ENCODE measurements at regions not wholly inside any gene's neighbourhood (a gene's known extent, or its start where the extent isn't known, plus 50 kb on each side); places are given as distances from the start of the nearest gene placed in this dataset.
A peak's percentile ranks its signal among the peaks of the same experiment; 100 is the strongest.

DNA sequence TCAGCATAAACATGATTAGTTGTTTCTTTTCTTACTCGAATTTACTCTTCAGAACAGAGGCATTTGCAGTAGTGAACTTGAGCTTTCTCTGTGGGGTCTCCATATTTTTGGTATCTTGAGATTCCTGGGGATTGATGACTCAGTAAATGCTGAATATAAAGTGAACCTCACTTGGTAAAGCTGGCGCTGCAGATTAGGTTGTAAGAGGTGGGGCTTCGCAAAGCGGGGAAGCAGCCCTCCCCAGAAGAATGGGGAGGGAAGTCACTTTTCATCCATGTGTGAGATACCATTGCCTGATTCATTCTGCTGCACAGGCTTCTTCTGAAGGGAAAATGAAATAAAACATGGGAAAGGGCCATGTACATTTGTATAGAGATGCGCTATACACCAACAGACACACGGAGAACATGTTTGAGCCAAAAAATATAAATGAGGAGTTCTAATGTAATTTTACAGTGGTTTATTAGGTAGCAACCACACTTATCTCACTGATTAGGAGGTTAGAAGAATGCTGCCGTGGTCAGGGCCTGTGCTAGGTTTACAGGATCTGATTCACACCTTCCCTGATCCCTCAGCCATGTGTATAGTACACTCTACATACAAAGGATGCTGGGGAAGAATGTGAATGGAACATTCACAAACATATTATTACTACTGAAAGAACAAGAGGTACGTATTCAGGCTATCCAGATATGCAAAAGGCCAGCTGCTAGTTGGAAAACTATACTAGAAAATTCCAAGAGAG lies 63.5 kb downstream of the DNTTIP2 start:
- intact Hi-C loops (cut with micrococcal nuclease; ENCODE audit: unreplicated experiment), result loop anchor here (2.0 kb wide), 1 partner anchor 377 kb away; no protein-coding TSS in a partner anchor
- H3K27ac Mint-ChIP-seq (ENCODE audit: unreplicated experiment), result no peak overlapping the region
- no peak for DNase-seq
- peaks cover 11% of the 10 kb centered on the region for H3K4me1 Mint-ChIP-seq (ENCODE audit: low read depth, unreplicated experiment)
- no peaks in the 10 kb centered on the region for H3K36me3 Mint-ChIP-seq (ENCODE audit: insufficient read depth, unreplicated experiment)
- CTCF ChIA-PET, result interaction anchor here (5.3 kb wide), 1 partner anchor 185 kb away, joined by 125 read pairs; no protein-coding TSS in a partner anchor
- H3K4me3 Mint-ChIP-seq (ENCODE audit: low read depth, unreplicated experiment), result no peak overlapping the region
- TF ChIP-seq, protein P1, sequence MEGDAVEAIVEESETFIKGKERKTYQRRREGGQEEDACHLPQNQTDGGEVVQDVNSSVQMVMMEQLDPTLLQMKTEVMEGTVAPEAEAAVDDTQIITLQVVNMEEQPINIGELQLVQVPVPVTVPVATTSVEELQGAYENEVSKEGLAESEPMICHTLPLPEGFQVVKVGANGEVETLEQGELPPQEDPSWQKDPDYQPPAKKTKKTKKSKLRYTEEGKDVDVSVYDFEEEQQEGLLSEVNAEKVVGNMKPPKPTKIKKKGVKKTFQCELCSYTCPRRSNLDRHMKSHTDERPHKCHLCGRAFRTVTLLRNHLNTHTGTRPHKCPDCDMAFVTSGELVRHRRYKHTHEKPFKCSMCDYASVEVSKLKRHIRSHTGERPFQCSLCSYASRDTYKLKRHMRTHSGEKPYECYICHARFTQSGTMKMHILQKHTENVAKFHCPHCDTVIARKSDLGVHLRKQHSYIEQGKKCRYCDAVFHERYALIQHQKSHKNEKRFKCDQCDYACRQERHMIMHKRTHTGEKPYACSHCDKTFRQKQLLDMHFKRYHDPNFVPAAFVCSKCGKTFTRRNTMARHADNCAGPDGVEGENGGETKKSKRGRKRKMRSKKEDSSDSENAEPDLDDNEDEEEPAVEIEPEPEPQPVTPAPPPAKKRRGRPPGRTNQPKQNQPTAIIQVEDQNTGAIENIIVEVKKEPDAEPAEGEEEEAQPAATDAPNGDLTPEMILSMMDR (IDR thresholded peaks at IDR 0.05; ENCODE audit: unreplicated experiment), result no peak
- no peaks in the 10 kb centered on the region for H3K27me3 Mint-ChIP-seq (ENCODE audit: unreplicated experiment)
- BruUV-seq (replicated peaks), result no TSS peak
- H3K9me3 Mint-ChIP-seq (ENCODE audit: low read depth, unreplicated experiment), result no peaks in the 10 kb centered on the region

DNA sequence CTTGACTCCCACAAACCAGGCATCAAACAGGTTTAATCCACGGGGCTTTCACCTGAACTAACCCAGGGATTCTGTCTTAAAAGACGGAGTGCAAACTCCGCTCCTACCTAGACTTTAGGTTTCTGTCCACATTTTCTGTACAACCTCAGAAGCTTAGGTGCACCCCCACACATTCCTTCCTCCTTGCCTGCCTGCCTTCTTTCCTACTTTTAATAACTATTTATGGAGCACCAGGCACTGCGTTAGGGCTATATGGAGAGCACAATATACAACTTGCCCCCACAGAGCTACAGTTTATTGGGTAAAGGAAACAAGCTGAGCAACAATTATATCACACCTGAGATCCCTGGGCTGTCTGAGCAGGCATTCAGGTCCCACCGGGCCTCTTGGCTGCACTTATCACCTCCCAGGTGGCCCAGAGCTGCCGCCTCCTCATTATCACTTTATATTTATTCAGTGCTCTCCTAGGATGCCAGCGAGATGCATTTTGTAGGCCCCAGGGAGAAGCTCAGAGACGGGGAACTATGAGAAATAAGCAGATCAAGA lies 64.1 kb downstream of the DNTTIP2 start:
- TF ChIP-seq, protein P1 (IDR thresholded peaks at IDR 0.05; ENCODE audit: unreplicated experiment), result no peak
- H3K4me3 Mint-ChIP-seq (ENCODE audit: low read depth, unreplicated experiment), result no peak overlapping the region
- no TSS peak for BruUV-seq (replicated peaks)
- H3K27ac Mint-ChIP-seq (ENCODE audit: unreplicated experiment), result no peak overlapping the region
- no peak for DNase-seq
- CTCF ChIA-PET, result interaction anchor here (1.7 to 5.3 kb wide), 5 partner anchors 30 to 184 kb away, joined by 5 to 125 read pairs (median 15); partner anchors contain the start of gene BCAR3
- no peaks in the 10 kb centered on the region for H3K36me3 Mint-ChIP-seq (ENCODE audit: insufficient read depth, unreplicated experiment)
- intact Hi-C loops (cut with micrococcal nuclease; ENCODE audit: unreplicated experiment), result loop anchor here (1.0 to 5.0 kb wide), 3 partner anchors 133 to 376 kb away; partner anchors contain the start of gene BCAR3
- H3K9me3 Mint-ChIP-seq (ENCODE audit: low read depth, unreplicated experiment), result no peaks in the 10 kb centered on the region
- H3K27me3 Mint-ChIP-seq (ENCODE audit: unreplicated experiment), result no peaks in the 10 kb centered on the region
- peaks cover 11% of the 10 kb centered on the region for H3K4me1 Mint-ChIP-seq (ENCODE audit: low read depth, unreplicated experiment)

DNA sequence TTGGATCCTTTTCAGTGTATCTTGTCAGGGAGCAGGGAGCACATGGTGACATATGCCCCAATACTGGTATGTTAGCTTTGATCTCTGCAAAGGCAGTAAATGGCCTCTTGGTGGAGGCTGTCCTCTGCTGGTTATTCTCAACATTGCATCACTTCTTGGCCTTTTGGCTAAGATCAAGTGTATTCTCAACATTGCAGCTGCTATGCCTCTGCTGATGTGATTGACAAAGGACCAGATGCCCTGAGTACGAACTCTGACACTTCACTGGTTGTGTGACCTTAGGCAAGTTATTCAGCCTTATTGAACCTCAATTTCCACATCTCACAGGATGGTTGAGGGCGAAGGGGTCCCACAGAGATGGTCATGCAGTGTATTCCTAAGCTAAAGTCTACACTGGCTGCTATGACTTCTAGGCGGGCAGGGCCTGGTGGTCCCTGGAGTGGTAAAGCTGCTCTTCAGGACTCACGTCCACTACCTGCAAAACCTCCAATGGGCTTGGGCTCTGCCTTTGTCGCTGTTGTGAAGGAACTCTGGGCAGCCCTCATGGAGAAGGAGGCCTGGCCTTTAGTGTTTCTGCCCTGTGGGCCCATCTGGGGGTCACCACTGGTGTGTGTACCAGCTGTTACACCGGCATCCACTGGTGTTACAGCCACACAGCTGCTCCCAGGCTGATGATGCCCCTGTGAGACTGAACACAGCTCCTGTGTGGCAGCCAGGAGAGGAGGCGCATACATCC lies 64.8 kb downstream of the DNTTIP2 start:
- intact Hi-C loops (cut with micrococcal nuclease; ENCODE audit: unreplicated experiment), result loop anchor here (1.0 to 5.0 kb wide), 3 partner anchors 132 to 375 kb away; partner anchors contain the start of gene BCAR3
- CTCF ChIA-PET, result interaction anchor here (0.6 to 5.3 kb wide), 22 partner anchors 9 to 510 kb away, joined by 3 to 125 read pairs (median 4); partner anchors contain the start of gene BCAR3
- H3K27ac Mint-ChIP-seq (ENCODE audit: unreplicated experiment), result no peak overlapping the region
- no TSS peak for BruUV-seq (replicated peaks)
- peak; percentile 68 for DNase-seq
- H3K36me3 Mint-ChIP-seq (ENCODE audit: insufficient read depth, unreplicated experiment), result no peaks in the 10 kb centered on the region
- H3K4me3 Mint-ChIP-seq (ENCODE audit: low read depth, unreplicated experiment), result no peak overlapping the region
- no peaks in the 10 kb centered on the region for H3K9me3 Mint-ChIP-seq (ENCODE audit: low read depth, unreplicated experiment)
- TF ChIP-seq, protein P1 (IDR thresholded peaks at IDR 0.05; ENCODE audit: unreplicated experiment), result peak; percentile 90
- no peaks in the 10 kb centered on the region for H3K27me3 Mint-ChIP-seq (ENCODE audit: unreplicated experiment)
- H3K4me1 Mint-ChIP-seq (ENCODE audit: low read depth, unreplicated experiment), result peaks cover 11% of the 10 kb centered on the region

DNA sequence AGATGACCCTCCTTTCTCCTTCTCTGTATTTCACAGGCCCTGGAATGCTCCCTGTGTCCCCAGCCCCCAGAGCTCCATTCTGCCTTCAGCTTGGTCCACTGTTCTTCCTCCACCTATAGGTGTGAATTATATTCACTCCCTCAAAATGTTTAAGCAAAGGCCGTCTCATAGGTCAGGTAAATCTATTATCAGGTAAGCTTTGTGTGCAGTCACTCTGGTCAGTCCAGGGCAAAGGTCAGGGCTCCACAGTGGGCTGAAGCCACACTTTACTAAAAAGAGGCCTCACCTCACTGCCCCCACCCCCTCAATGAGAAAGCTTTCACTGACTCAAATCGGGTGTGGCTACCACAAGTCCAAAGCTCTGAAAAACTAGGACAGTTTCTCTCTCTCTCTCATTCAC lies 65.9 kb downstream of the DNTTIP2 start:
- no peak overlapping the region for H3K27ac Mint-ChIP-seq (ENCODE audit: unreplicated experiment)
- DNase-seq, result no peak
- CTCF ChIA-PET, result interaction anchor here (0.7 to 5.3 kb wide), 12 partner anchors 8 to 195 kb away, joined by 3 to 125 read pairs (median 6); partner anchors contain the start of gene BCAR3
- no peak overlapping the region for H3K4me3 Mint-ChIP-seq (ENCODE audit: low read depth, unreplicated experiment)
- TF ChIP-seq, protein P1 (IDR thresholded peaks at IDR 0.05; ENCODE audit: unreplicated experiment), result no peak
- intact Hi-C loops (cut with micrococcal nuclease; ENCODE audit: unreplicated experiment), result loop anchor here (5.0 kb wide), 1 partner anchor 131 kb away; the partner anchor contains the start of gene BCAR3
- BruUV-seq (replicated peaks), result no TSS peak
- H3K4me1 Mint-ChIP-seq (ENCODE audit: low read depth, unreplicated experiment), result peaks cover 11% of the 10 kb centered on the region
- H3K36me3 Mint-ChIP-seq (ENCODE audit: insufficient read depth, unreplicated experiment), result no peaks in the 10 kb centered on the region
- no peaks in the 10 kb centered on the region for H3K27me3 Mint-ChIP-seq (ENCODE audit: unreplicated experiment)
- peaks cover 3% of the 10 kb centered on the region for H3K9me3 Mint-ChIP-seq (ENCODE audit: low read depth, unreplicated experiment)
